ENCODE measurements at regions not wholly inside any gene's neighbourhood (a gene's known extent, or its start where the extent isn't known, plus 50 kb on each side); places are given as distances from the start of the nearest gene placed in this dataset.

GRCh38 chr9:115614326-115614999, 496.5 kb upstream of the TNC start:
- 83 to 88% methylated on average over 4 of the region's 4 CpGs for WGBS, 2 donors
- Histone ChIP-seq H3K27me3 (no peaks in the 10 kb centered on the region), H3K4me1 (peaks cover 0 to 10% (median 0%) of the 10 kb centered on the region in 4 donors), H3K4me3 (no peak overlapping the region), H3K9me3 (peaks cover 0 to 2% (median 0%) of the 10 kb centered on the region in 4 donors), H3K27ac (no peak overlapping the region), H3K36me3 (no peaks in the 10 kb centered on the region)
- TF ChIP-seq EP300 (IDR thresholded peaks at IDR 0.05), result no peak
- TF ChIP-seq, protein P1, sequence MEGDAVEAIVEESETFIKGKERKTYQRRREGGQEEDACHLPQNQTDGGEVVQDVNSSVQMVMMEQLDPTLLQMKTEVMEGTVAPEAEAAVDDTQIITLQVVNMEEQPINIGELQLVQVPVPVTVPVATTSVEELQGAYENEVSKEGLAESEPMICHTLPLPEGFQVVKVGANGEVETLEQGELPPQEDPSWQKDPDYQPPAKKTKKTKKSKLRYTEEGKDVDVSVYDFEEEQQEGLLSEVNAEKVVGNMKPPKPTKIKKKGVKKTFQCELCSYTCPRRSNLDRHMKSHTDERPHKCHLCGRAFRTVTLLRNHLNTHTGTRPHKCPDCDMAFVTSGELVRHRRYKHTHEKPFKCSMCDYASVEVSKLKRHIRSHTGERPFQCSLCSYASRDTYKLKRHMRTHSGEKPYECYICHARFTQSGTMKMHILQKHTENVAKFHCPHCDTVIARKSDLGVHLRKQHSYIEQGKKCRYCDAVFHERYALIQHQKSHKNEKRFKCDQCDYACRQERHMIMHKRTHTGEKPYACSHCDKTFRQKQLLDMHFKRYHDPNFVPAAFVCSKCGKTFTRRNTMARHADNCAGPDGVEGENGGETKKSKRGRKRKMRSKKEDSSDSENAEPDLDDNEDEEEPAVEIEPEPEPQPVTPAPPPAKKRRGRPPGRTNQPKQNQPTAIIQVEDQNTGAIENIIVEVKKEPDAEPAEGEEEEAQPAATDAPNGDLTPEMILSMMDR (IDR thresholded peaks at IDR 0.05), result no peak
- TF ChIP-seq POLR2A (IDR thresholded peaks at IDR 0.05), result no peak
- DNase-seq (ENCODE audit: low spot score in 2 of 2), result no peak

DNA sequence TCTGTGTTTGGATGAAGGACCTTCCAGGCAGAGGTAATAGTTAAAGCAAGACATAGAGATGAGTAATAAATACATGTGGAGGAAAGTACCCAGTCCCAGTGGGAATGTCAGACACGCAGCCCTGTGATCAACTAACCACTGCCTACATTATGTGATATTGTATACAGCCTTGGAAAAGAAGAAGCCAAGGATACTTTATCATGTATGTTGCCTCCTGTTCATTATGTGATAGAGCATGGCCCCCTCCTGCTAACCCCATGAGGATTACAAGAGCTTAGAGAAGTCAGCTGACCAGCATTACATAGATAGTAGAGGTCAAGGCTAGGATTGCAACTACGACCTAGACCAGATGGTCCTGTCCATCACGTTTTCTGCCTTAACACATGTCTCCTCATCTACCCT, 497.0 kb upstream of the TNC start:
- peaks cover 0 to 10% (median 0%) of the 10 kb centered on the region in 4 donors for H3K4me1 ChIP-seq
- peaks cover 0 to 4% (median 0%) of the 10 kb centered on the region in 4 donors for H3K9me3 ChIP-seq
- H3K4me3 ChIP-seq, result no peak overlapping the region
- no peak for TF ChIP-seq EP300 (IDR thresholded peaks at IDR 0.05)
- no peak for TF ChIP-seq POLR2A (IDR thresholded peaks at IDR 0.05)
- TF ChIP-seq, protein P1 (IDR thresholded peaks at IDR 0.05), result no peak
- WGBS, 2 donors, result 59 to 79% methylated on average over 3 of the region's 3 CpGs
- no peaks in the 10 kb centered on the region for H3K27me3 ChIP-seq
- no peak overlapping the region for H3K27ac ChIP-seq
- H3K36me3 ChIP-seq, result no peaks in the 10 kb centered on the region
- no peak for DNase-seq (ENCODE audit: low spot score in 2 of 2)

- H3K9me3 ChIP-seq, result peaks cover 0 to 4% (median 0%) of the 10 kb centered on the region in 4 donors
- no peak overlapping the region for H3K4me3 ChIP-seq
- TF ChIP-seq, protein P1 (IDR thresholded peaks at IDR 0.05), result no peak
- TF ChIP-seq EP300 (IDR thresholded peaks at IDR 0.05), result no peak
- TF ChIP-seq POLR2A (IDR thresholded peaks at IDR 0.05), result no peak
- no peak for DNase-seq (ENCODE audit: low spot score in 2 of 2)
- peaks cover 0 to 10% (median 0%) of the 10 kb centered on the region in 4 donors for H3K4me1 ChIP-seq
- H3K27ac ChIP-seq, result no peak overlapping the region
- 53 to 54% methylated on average over 4 of the region's 4 CpGs for WGBS, 2 donors
- no peaks in the 10 kb centered on the region for H3K27me3 ChIP-seq
- H3K36me3 ChIP-seq, result no peaks in the 10 kb centered on the region
These were observed 498.1 kb upstream of the TNC start for GRCh38 chr9:115615821-115616665.

DNA sequence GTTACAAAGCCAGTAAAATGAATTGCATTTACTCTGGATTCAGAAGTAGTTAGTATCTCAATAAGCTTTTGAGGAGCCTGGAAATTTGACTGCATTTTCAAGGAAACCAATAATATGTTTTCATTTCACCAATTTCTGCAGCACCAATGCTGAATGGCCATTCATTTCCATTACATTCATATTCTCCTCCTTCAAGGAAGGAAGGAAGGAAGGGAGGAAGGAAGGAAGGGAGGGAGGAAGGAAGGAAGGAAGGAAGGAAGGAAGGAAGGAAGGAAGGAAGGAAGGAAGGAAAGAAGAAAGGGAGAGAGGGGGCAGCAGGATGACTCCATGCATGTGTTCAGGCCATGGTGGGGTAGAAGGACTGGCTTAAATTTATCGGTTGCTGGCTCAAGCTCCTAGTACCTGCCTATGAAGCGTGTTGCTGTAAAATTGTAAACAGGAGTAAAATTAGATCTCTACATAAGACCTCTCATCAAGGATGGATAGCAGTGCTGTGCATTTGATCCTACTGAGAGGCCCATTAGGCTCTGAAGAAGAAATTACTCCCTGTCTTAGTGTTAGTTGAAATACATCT, 498.8 kb upstream of the TNC start:
- Histone ChIP-seq H3K4me3 (no peak overlapping the region), H3K4me1 (peaks cover 0 to 3% (median 0%) of the 10 kb centered on the region in 4 donors), H3K9me3 (peaks cover 0 to 4% (median 0%) of the 10 kb centered on the region in 4 donors), H3K27ac (no peak overlapping the region), H3K36me3 (no peaks in the 10 kb centered on the region), H3K27me3 (no peaks in the 10 kb centered on the region)
- WGBS, 2 donors, result 93 to 95% methylated on average over 2 of the region's 2 CpGs
- TF ChIP-seq, protein P1 (IDR thresholded peaks at IDR 0.05), result no peak
- TF ChIP-seq EP300 (IDR thresholded peaks at IDR 0.05) (no peak), POLR2A (IDR thresholded peaks at IDR 0.05) (no peak)
- DNase-seq (ENCODE audit: low spot score in 2 of 2), result no peak

GRCh38 chr9:115625251-115625650, 507.3 kb upstream of the TNC start:
- no peaks in the 10 kb centered on the region for H3K9me3 ChIP-seq
- no peak overlapping the region for H3K27ac ChIP-seq
- H3K4me1 ChIP-seq, result no peaks in the 10 kb centered on the region
- no peaks in the 10 kb centered on the region for H3K27me3 ChIP-seq
- no peaks in the 10 kb centered on the region for H3K36me3 ChIP-seq
- TF ChIP-seq, protein P1 (IDR thresholded peaks at IDR 0.05), result no peak
- TF ChIP-seq POLR2A (IDR thresholded peaks at IDR 0.05), result no peak
- TF ChIP-seq EP300 (IDR thresholded peaks at IDR 0.05), result no peak
- H3K4me3 ChIP-seq, result no peak overlapping the region
- no peak for DNase-seq (ENCODE audit: low spot score in 2 of 2)

Data from tibial nerve (tissue), 4 donors.